Pancreas (tissue), 10 donors: ENCODE measurements at regions not wholly inside any gene's neighbourhood (a gene's known extent, or its start where the extent isn't known, plus 50 kb on each side); places are given as distances from the start of the nearest gene placed in this dataset.

Experiments used
- ATAC-seq, 4 donors: fragments of 200-7000 bp; cut with Tn5 transposase; one replicate each; pipeline versions ENCODE4 v1.8.0 to v1.9.1; 2020; ENCODE audit warnings: mild to moderate bottlenecking in 4 of 4, moderate library complexity in 4 of 4
- DNase-seq, 6 donors: peaks; one replicate each; pipeline ENCODE4 v3.0.0-alpha.2; 2020
- FAIRE-seq: peaks from 2 replicates; lab custom pipeline; 2012; peaks lifted over from hg19 to GRCh38; lab: Jason Lieb, UNC
- H3K27ac ChIP-seq, 4 donors: fragments of 200-600 bp; sonication (generic); 1 replicate in 3 of 4; 2 replicates in 1 of 4; pipeline versions ENCODE4 v1.5.0 to v1.8.0; 2020
- H3K27me3 ChIP-seq, 4 donors: fragments of 200-600 bp; one replicate each; pipeline ENCODE4 v1.8.0; 2021
- H3K36me3 ChIP-seq, 3 donors: fragments of 200-600 bp; sonication (generic) in 1 of 3; one replicate each; pipeline versions ENCODE4 v1.5.0 to v1.8.0; 2020 to 2021
- H3K4me1 ChIP-seq, 3 donors: fragments of 200-600 bp; one replicate each; pipeline ENCODE4 v1.8.0; 2021
- H3K4me3 ChIP-seq, 4 donors: fragments of 200-600 bp; sonication (generic) in 2 of 4; one replicate each; pipeline versions ENCODE4 v1.5.0 to v1.8.0; 2020 to 2021
- H3K9me3 ChIP-seq, 4 donors: fragments of 200-600 bp; one replicate each; pipeline ENCODE4 v1.8.0; 2021
- WGBS, 2 donors: extraction: QIAGEN DNeasy Blood & Tissue Kit; methylation state at CpG; one replicate each; pipeline ENCODE4 v1.1.7; 2013; 5-methylcytosine and 5-hydroxymethylcytosine counted together
- intact Hi-C, 3 donors: fragments of 100-400 bp; cut with DNase I; formaldehyde crosslinking; loops; one replicate each; pipeline versions ENCODE4 v1.11.1 to v1.14.2; 2022
- TF ChIP-seq, protein P1 (sequence below), 4 donors: fragments of 200-600 bp; sonication (generic) in 3 of 4; IDR thresholded peaks; one replicate each; pipeline versions ENCODE4 v1.5.0 to v1.8.0; 2021; ENCODE audit warnings: antibody characterized with exemption in 4 of 4
- donor health status: healthy with polysubstance abuse.
- donor health status: DM: no; HTN: no; CAD: no; lungs with moderate emphysema.
- donor health status: DM: no; HTN: no; CAD: no.
- donor health status: control.
- donor health status: control.
- donor health status: Bipolar disorder and iron deficiency.
- donor health status: DM: yes; HTN: yes; CAD: no.
- donor health status: DM: no; HTN: no; CAD: no.
- donor health status: DM: no; HTN: no; CAD: no.
- donor health status: DM: yes; HTN: yes; CAD: no.

GRCh38 chr5:125725691-125726090, 697.5 kb upstream of the GRAMD2B start:
- intact Hi-C loops, result no loop called here
- Histone ChIP-seq H3K4me1 (no peaks in the 10 kb centered on the region), H3K9me3 (no peaks in the 10 kb centered on the region), H3K4me3 (no peak overlapping the region), H3K36me3 (no peaks in the 10 kb centered on the region), H3K27ac (no peak overlapping the region), H3K27me3 (no peaks in the 10 kb centered on the region)
- TF ChIP-seq, protein P1, sequence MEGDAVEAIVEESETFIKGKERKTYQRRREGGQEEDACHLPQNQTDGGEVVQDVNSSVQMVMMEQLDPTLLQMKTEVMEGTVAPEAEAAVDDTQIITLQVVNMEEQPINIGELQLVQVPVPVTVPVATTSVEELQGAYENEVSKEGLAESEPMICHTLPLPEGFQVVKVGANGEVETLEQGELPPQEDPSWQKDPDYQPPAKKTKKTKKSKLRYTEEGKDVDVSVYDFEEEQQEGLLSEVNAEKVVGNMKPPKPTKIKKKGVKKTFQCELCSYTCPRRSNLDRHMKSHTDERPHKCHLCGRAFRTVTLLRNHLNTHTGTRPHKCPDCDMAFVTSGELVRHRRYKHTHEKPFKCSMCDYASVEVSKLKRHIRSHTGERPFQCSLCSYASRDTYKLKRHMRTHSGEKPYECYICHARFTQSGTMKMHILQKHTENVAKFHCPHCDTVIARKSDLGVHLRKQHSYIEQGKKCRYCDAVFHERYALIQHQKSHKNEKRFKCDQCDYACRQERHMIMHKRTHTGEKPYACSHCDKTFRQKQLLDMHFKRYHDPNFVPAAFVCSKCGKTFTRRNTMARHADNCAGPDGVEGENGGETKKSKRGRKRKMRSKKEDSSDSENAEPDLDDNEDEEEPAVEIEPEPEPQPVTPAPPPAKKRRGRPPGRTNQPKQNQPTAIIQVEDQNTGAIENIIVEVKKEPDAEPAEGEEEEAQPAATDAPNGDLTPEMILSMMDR (IDR thresholded peaks at IDR 0.05), result no peak
- no peak for DNase-seq
- no peak for ATAC-seq
- no peak for FAIRE-seq
- WGBS, 2 donors, result 57 to 62% methylated on average over 4 of the region's 4 CpGs

- Histone ChIP-seq H3K4me3 (no peak overlapping the region), H3K9me3 (no peaks in the 10 kb centered on the region), H3K4me1 (no peaks in the 10 kb centered on the region), H3K27me3 (no peaks in the 10 kb centered on the region), H3K27ac (no peak overlapping the region), H3K36me3 (no peaks in the 10 kb centered on the region)
- 91 to 95% methylated on average over 3 of the region's 3 CpGs for WGBS, 2 donors
- no peak for FAIRE-seq
- intact Hi-C loops, result no loop called here
- no peak for ATAC-seq
- DNase-seq, result no peak
- TF ChIP-seq, protein P1 (IDR thresholded peaks at IDR 0.05), result no peak
Observed at GRCh38 chr5:125743939-125744338, 679.3 kb upstream of the GRAMD2B start.

DNA sequence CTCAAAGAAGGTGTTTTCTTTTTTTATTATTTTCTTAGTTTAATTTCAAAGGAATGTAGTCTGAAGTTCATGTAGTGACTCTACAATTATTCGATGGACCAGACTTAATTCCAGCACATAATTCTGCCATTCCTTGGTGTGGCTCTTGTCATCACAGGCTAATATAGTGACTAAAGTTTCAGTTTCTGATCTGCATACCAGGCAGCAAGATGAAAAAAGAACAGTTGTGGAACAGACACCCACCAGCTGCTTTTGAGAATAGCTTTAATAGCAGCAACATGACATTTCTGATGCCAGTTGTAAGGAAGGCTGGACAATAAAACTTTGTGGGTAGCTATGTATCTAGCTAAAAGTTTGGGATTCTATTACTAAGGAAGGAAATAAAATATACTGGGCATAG, 676.3 kb upstream of the GRAMD2B start:
- FAIRE-seq, result no peak
- Histone ChIP-seq H3K4me1 (no peaks in the 10 kb centered on the region), H3K27ac (no peak overlapping the region), H3K4me3 (no peak overlapping the region), H3K27me3 (no peaks in the 10 kb centered on the region), H3K36me3 (no peaks in the 10 kb centered on the region), H3K9me3 (peaks cover 0 to 3% (median 0%) of the 10 kb centered on the region in 4 donors)
- no peak for DNase-seq
- 84 to 88% methylated on average over 1 of the region's 1 CpG for WGBS, 2 donors
- ATAC-seq, result no peak
- TF ChIP-seq, protein P1 (IDR thresholded peaks at IDR 0.05), result no peak
- intact Hi-C loops, result no loop called here

DNA sequence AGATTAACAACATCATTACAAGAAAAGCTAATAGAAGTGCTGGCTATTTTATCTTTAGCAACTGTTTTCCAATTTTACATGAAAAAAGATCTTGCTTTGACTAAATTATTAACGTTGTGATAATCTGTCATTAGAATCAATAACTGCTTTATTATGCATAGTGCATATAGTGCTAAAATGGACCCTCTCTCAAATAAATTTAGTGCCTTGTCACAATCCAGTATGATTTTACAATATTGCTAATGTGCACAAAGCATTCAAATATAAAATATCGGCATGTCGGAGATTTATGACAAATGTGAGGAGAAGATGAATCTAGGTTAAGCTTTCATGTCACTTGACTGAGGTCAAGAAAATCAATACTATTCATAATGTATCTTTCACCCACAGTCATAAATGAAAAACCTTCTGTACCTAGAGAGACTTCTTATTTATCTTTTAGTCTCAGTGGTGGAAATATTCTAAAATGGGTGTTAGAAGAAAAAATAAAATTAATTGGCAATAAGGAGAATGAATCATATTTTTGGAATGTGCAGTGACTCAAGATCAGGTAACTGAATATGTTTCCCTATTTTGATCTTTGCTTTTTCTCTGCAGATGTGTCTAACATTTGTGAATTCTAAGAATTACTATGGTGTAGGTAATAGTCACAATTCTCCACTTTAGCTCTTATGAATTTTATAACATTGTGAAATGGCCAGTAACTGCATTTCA, 672.9 kb upstream of the GRAMD2B start:
- intact Hi-C loops, result no loop called here

DNA sequence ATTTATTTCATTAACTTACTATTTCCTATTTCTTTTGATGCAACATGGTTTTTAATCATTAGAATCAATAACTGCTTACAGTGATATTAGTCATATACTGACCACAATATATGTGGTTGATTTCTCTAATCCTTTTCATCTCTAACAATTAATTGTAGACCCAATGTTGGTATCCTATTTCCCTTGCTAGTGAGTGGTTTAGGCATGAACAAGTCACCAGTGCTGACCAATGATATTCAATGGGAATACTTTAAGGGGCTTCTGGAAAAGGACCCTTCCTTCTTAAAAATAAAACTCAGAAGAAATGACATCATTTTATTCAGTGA, 672.4 kb upstream of the GRAMD2B start:
- no peaks in the 10 kb centered on the region for H3K27me3 ChIP-seq
- TF ChIP-seq, protein P1 (IDR thresholded peaks at IDR 0.05), result no peak
- DNase-seq (no peak), FAIRE-seq (no peak), ATAC-seq (no peak)
- H3K4me3 ChIP-seq, result no peak overlapping the region
- H3K27ac ChIP-seq, result no peak overlapping the region
- H3K9me3 ChIP-seq, result peaks cover 0 to 3% (median 0%) of the 10 kb centered on the region in 4 donors
- H3K36me3 ChIP-seq, result no peaks in the 10 kb centered on the region
- intact Hi-C loops, result no loop called here
- H3K4me1 ChIP-seq, result no peaks in the 10 kb centered on the region

More for the DNA sequence above, 672.9 kb upstream of the GRAMD2B start:
- TF ChIP-seq, protein P1 (IDR thresholded peaks at IDR 0.05), result no peak
- H3K27me3 ChIP-seq, result no peaks in the 10 kb centered on the region
- H3K4me3 ChIP-seq, result no peak overlapping the region
- H3K27ac ChIP-seq, result no peak overlapping the region
- FAIRE-seq (no peak), DNase-seq (no peak), ATAC-seq (no peak)
- no peaks in the 10 kb centered on the region for H3K4me1 ChIP-seq
- peaks cover 0 to 3% (median 0%) of the 10 kb centered on the region in 4 donors for H3K9me3 ChIP-seq
- 65 to 68% methylated on average over 3 of the region's 3 CpGs for WGBS, 2 donors
- H3K36me3 ChIP-seq, result no peaks in the 10 kb centered on the region
